NCI-H748 (cell line): ENCODE measurements at regions not wholly inside any gene's neighbourhood (a gene's known extent, or its start where the extent isn't known, plus 50 kb on each side); places are given as distances from the start of the nearest gene placed in this dataset.
"Not testable (repeated sequence)": the region's sequence is repeated elsewhere in the genome, so short reads cannot be mapped to it uniquely, and the experiment has no call there.

ENCODE experiments used
- DNase-seq: peaks from one replicate; lab custom pipeline; 2025; ENCODE audit not compliant: unreplicated experiment; lab: John Stamatoyannopoulos, UW

GRCh38 chr22:34416022-34416860 is 496.0 kb upstream of the LARGE1 start:
- no peak for DNase-seq

- not testable (repeated sequence) for DNase-seq
These were observed 502.7 kb upstream of the LARGE1 start for GRCh38 chr22:34422948-34423347.

DNA sequence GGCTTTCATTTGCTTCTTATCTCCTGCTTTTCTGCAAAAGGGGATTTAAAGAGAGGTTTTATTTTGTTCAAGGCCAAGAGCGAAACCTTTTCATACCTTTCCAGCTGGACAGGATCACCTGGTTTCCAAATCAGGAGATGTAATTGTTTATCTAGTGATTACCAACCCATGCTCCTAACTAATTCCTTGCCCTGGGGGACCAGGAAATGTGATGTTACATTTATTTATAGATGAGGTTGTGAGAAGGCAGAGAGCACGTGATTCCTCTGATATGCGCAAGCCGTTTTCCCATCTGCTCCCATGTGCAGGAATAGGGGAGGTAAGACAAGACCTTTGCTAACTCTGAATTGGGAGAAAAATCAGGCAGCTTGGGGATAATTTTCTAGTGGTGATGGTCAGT is 507.2 kb upstream of the LARGE1 start:
- DNase-seq = no peak

GRCh38 chr22:34427841-34428240 is 507.6 kb upstream of the LARGE1 start:
- DNase-seq = no peak

DNA sequence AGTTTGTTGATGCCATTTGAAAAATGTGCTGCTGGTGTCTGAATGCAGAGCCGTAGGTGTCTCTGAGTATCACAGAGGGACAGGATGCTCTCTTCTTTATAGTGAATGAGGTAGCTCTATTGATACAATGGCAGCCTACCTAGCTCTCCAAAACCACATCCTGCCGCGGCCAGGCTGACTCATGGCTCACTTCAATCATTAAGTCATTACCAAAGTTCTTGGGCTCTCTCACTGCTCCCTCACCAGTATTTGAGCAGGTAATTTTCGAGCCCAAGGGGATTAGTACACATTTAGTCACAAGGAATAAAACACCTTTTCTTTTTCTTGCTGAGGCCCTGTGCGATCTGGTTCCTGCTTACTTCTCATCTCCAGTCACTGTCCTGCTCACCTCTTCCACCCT is 509.0 kb upstream of the LARGE1 start:
- DNase-seq = no peak

DNA sequence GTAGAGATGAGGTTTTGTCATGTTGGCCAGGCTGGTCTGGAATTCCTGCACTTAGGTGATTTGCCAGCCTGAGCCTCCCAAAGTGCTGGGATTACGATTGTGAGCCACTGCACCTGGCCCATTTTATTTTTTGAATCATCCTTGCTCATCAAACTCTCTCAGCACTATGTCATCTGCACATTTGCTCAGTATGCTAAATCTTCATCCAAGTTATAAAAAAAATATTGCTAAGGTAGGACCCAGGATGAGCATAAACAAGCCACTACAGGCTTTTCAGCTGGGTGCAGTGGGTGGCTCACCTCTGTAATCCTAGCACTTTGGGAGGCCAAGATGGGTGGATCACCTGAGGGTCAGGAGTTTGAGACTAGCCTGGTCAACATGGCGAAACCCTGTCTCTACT is 510.1 kb upstream of the LARGE1 start:
- DNase-seq = no peak

- DNase-seq = no peak
These were observed 514.1 kb upstream of the LARGE1 start for GRCh38 chr22:34434371-34434770.

DNA sequence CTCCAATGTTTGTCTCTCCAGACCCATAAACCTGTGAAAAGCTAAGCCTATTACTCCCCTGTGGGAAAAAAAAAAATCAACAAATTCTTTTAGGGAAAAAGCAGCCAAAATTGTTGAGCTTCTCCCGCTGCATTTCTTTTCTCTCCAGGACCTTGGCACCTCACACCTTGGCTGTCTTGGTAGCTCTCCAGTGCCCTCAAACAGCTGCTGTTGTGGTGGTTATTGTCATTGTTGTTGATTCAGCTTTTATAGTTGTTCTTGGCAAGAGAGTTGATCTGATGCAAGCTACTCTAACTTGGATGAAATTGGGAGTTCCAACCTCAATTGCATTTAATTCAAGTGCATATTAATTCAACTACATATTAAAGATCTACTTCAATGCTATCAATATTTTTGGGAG is 516.9 kb upstream of the LARGE1 start:
- DNase-seq = no peak

DNA sequence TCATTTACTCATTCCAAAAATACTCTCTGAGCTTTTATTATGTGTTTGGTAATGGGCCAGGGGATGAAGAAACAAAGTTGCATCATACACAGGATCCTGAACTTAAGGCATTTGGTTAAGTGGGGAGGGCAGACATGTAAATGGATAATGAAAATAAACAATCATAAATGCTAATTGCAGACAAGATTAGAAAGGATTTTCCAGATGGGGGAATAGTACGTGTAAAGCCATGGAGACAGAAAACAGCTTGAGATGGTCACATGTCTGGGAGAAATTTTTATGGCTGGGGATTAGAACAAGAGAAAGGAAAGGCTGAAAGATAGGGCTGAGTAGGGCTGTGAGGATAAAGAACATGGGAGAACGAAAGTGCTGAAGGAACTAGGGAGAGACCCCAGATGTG is 534.3 kb upstream of the LARGE1 start:
- no peak for DNase-seq

- no peak for DNase-seq
These were observed 542.5 kb upstream of the LARGE1 start for GRCh38 chr22:34462795-34463194.

DNA sequence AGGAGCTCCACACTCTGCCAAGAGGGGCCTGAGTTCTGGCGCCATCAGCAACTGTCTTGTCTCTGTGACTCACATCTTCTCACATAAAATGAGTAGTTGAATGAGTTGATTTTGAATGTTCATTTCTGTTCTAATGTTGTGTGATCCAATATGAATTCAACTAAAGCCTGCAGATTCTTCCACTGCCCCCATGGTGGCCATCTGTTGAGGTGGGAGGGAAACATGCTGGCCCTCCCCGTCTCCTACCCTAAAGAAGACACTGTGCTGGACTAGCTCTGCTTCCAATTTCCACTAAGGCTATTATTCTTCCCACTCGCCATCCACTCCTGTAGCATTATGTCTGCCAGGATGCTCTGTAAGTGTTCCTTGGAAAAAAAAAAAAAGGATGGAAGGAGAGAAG is 555.6 kb upstream of the LARGE1 start:
- DNase-seq = no peak

DNA sequence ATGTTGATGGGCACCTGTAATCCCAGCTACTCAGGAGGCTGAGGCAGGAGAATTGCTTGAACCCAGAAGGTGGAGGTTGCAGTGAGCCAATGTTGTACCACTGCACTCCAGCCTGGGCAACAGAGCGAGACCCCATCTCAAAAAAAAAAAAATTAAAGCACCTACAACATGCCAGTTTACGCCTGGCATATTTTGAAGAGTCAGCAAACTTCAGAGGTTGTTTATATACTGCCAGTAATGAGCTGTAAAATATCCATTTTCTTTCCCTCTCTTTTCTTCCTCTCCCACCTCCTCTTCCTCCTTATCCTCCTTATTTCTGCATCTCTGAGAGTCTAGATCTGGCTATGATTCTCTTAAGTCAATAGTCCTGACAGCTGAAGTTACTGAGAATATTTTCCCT is 556.5 kb upstream of the LARGE1 start:
- DNase-seq = no peak

DNA sequence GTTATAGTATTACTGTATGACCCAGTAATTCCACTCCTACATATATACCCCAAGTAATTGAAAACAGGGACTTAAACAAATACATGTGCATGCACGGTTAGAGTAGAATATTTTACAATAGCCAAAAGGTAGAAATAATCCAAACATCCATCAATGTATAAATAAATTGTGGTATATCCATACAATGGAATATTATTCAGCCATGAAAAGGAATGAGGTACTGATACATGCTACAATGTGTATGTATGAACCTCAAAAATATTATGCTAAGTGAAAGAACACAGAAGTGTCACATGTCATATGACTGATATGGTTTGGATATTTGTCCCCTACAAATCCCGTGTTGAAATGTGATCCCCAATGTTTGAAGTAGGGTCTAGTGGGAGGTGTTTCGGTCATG is 560.8 kb upstream of the LARGE1 start:
- no peak for DNase-seq

GRCh38 chr22:34486381-34486780 is 566.1 kb upstream of the LARGE1 start:
- no peak for DNase-seq

- DNase-seq = no peak
These were observed 569.6 kb upstream of the LARGE1 start for GRCh38 chr22:34489861-34490260.

DNA sequence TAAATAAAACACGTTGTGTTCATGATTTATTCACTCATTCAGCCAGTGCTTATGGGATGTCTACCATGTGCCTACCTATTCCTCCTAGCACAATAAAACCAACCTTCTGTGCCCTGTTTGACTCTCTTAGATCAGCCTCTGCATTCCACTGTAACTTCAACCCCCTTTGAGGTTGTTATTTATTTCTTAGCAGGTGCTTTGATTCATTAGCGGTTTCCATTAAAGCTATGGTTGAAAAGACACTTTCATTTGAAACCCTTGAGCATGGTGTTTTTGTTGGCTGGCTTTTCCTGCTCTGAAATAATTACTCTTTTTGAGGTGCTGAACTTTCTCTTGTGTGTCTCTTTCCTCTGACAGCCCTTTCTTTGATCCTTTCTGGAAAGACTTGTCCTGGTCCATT is 570.6 kb upstream of the LARGE1 start:
- DNase-seq = no peak

DNA sequence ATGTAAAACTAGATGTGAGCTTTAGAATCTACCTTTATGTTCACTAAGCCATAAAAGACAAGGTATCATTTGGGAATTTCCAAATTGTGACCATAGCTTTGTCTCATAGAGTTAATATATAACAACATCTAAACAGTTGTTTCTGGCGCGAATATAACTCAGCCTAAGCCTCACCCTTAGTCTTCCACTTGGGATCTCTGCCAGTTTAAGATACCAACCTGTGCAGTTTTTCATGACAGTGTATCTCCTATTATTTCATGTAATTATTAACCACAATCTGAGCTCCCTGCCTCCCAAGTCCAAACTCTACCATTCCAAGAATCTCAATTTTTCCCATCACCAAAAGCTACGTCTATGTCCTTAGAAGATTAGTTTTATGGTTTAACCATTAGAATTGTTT is 572.5 kb upstream of the ISX start:
- DNase-seq = no peak

- DNase-seq = no peak
These were observed 564.5 kb upstream of the ISX start for GRCh38 chr22:34501366-34501965.

DNA sequence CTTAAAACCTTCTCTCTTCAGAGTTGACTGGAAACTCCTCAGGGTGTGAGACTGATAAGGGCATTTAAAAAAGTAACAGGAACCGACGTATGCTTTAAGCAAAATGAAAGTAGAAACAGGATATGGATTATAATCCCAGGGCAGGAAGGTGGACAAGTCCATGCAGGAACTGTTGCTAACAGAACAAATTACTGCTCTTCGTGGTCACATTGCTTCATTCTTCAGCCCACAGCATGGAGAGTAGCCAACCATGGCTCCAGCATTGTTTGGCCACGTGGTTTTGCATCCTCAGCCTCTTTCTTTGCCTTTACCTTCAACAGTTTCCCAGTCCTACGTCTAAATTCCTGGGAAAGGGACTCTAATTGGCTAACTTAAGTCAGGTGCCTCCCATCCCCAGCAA is 563.1 kb upstream of the ISX start:
- DNase-seq = no peak

DNA sequence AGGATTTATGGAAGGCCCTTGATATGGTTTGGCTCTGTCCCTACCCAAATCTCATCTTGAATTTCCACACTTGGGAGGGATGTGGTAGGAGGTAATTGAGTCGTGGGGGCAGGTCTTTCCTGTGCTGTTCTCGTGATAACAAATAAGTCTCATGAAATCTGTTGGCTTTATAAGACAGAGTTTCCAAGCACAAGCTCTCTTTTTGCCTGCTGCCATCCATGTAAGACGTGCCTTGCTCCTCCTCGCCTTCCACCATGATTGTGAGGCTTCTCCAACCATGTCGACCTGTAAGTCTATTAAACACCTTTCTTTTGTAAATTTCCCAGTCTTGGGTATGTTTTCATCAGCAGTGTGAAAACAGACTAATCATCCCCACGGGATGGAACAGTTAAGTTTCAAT is 557.2 kb upstream of the ISX start:
- no peak for DNase-seq

- no peak for DNase-seq
These were observed 539.3 kb upstream of the ISX start for GRCh38 chr22:34526681-34527080.

DNA sequence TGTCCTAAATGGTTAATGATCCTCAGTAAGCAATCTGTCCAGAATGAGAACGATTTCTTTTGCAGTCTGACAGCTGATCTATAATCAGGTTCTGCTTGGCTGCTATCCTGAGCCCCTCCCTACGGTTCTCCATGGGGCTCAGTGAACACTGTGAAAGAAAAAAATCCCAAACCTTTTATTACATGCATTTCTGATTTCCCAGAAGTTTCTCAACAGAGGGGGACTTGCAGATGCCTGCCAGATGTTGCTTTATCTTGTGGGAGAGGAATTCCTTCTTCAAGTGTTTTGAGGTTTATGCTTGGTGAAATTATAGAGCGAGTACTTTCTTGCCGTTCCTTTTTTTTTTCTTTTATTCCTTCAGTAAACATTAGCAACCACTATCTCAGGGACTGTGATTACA is 531.9 kb upstream of the ISX start:
- DNase-seq = no peak

GRCh38 chr22:34567367-34567766 is 498.6 kb upstream of the ISX start:
- DNase-seq = no peak
